Karpas-422 (cell line): ENCODE measurements at regions not wholly inside any gene's neighbourhood (a gene's known extent, or its start where the extent isn't known, plus 50 kb on each side); places are given as distances from the start of the nearest gene placed in this dataset.
"Not testable (repeated sequence)": the region's sequence is repeated elsewhere in the genome, so short reads cannot be mapped to it uniquely, and the experiment has no call there.

ENCODE experiments used
- DNase-seq: peaks from one replicate; pipeline ENCODE4 v3.0.0-alpha.2; 2015
- H2AFZ ChIP-seq: fragments of 200-600 bp; sonication (generic); 2 replicates; pipeline ENCODE4 v1.6.1; 2014; ENCODE audit warnings: antibody characterized with exemption, low read length, mixed read lengths
- H3K27ac ChIP-seq: fragments of 200-600 bp; sonication (generic); 2 replicates; pipeline ENCODE4 v1.5.1; 2014; ENCODE audit warnings: mild to moderate bottlenecking, low read length, moderate library complexity
- H3K27me3 ChIP-seq: fragments of 200-600 bp; sonication (generic); 2 replicates; pipeline ENCODE4 v1.6.1; 2014; ENCODE audit warnings: low read length, mixed read lengths
- H3K36me3 ChIP-seq: fragments of 200-600 bp; sonication (generic); 2 replicates; pipeline ENCODE4 v1.6.1; 2014; ENCODE audit warnings: low read length, mixed read lengths; ENCODE audit not compliant: insufficient read depth
- H3K4me1 ChIP-seq: fragments of 200-600 bp; sonication (generic); 2 replicates; pipeline ENCODE4 v1.6.1; 2014; ENCODE audit warnings: mild to moderate bottlenecking, low read length, mixed read lengths
- H3K4me2 ChIP-seq: fragments of 200-600 bp; sonication (generic); 2 replicates; pipeline ENCODE4 v1.6.1; 2014; ENCODE audit warnings: low read length, low read depth, mild to moderate bottlenecking; ENCODE audit not compliant: poor library complexity, severe bottlenecking
- H3K4me3 ChIP-seq: fragments of 200-600 bp; sonication (generic); 2 replicates; pipeline ENCODE4 v1.5.1; 2014; ENCODE audit warnings: mild to moderate bottlenecking, antibody characterized with exemption, low read length, mixed read lengths
- H3K79me2 ChIP-seq: fragments of 200-600 bp; sonication (generic); 2 replicates; pipeline ENCODE4 v1.6.1; 2014; ENCODE audit warnings: mild to moderate bottlenecking, low read length, mixed read lengths
- H3K9ac ChIP-seq: fragments of 200-600 bp; sonication (generic); 2 replicates; pipeline ENCODE4 v1.6.0; 2014; ENCODE audit warnings: low read length
- H3K9me2 ChIP-seq: fragments of 200-600 bp; sonication (generic), shearing (Covaris generic); replicated peaks from 2 replicates; pipeline ENCODE4 v1.6.0; 2014; ENCODE audit warnings: mild to moderate bottlenecking, low read length, moderate library complexity; ENCODE audit not compliant: insufficient read depth
- H3K9me3 ChIP-seq: fragments of 300-700, 200-600 bp; sonication (generic); 2 replicates; pipeline ENCODE4 v1.6.1; 2014; ENCODE audit warnings: low read length, mixed read lengths
- H4K20me1 ChIP-seq: fragments of 200-600 bp; sonication (generic); 2 replicates; pipeline ENCODE4 v1.6.1; 2014; ENCODE audit warnings: mild to moderate bottlenecking, antibody characterized with exemption, low read length, low read depth; ENCODE audit not compliant: insufficient read depth

GRCh38 chr2:20499387-20499786, 52.5 kb downstream of the RHOB start:
- H4K20me1 ChIP-seq: no peaks in the 10 kb centered on the region; the same call in 1 of the 2 replicates
- H3K4me2 ChIP-seq: no peak overlapping the region
- 0 out of 2 replicates have a peak, but pooled peaks cover 2% of the 10 kb centered on the region for H3K4me1 ChIP-seq
- no peaks in the 10 kb centered on the region for H3K27me3 ChIP-seq
- no peak overlapping the region for H3K9ac ChIP-seq
- no peaks in the 10 kb centered on the region for H3K9me2 ChIP-seq
- H3K9me3 ChIP-seq: no peaks in the 10 kb centered on the region
- no peak overlapping the region for H2AFZ ChIP-seq
- no peaks in the 10 kb centered on the region for H3K36me3 ChIP-seq
- H3K4me3 ChIP-seq: no peak overlapping the region
- no peak overlapping the region for H3K27ac ChIP-seq
- DNase-seq: no peak
- H3K79me2 ChIP-seq: no peaks in the 10 kb centered on the region

- Histone ChIP-seq H3K4me2 (no peak overlapping the region), H3K4me3 (no peak overlapping the region), H2AFZ (no peak overlapping the region), H3K36me3 (no peaks in the 10 kb centered on the region), H3K9me2 (no peaks in the 10 kb centered on the region), H3K27me3 (no peaks in the 10 kb centered on the region), H3K27ac (no peak overlapping the region), H3K9ac (no peak overlapping the region), H4K20me1 (peaks cover 9% of the 10 kb centered on the region; the same call in 1 of the 2 replicates), H3K79me2 (no peaks in the 10 kb centered on the region), H3K4me1 (peaks cover 4% of the 10 kb centered on the region), H3K9me3 (no peaks in the 10 kb centered on the region)
- DNase-seq: no peak
Observed at GRCh38 chr2:20501974-20502373, 55.1 kb downstream of the RHOB start.

GRCh38 chr2:20502496-20502895, 55.6 kb downstream of the RHOB start:
- H2AFZ ChIP-seq, H3K27me3 ChIP-seq, H3K4me2 ChIP-seq, H3K4me3 ChIP-seq, DNase-seq, H3K4me1 ChIP-seq, H3K36me3 ChIP-seq, H3K9me2 ChIP-seq, H3K9ac ChIP-seq, H3K9me3 ChIP-seq, H3K79me2 ChIP-seq, H3K27ac ChIP-seq, H4K20me1 ChIP-seq: not testable (repeated sequence)

- Histone ChIP-seq H3K9me3 (no peaks in the 10 kb centered on the region), H3K9ac (no peak overlapping the region), H3K4me1 (peaks cover 11% of the 10 kb centered on the region), H3K79me2 (no peaks in the 10 kb centered on the region), H3K4me2 (no peak overlapping the region), H3K4me3 (no peak overlapping the region), H3K27me3 (no peaks in the 10 kb centered on the region), H3K27ac (no peak overlapping the region), H3K9me2 (no peaks in the 10 kb centered on the region), H2AFZ (no peak overlapping the region), H4K20me1 (peaks cover 16% of the 10 kb centered on the region; the same call in 1 of the 2 replicates), H3K36me3 (no peaks in the 10 kb centered on the region)
- no peak for DNase-seq
Observed at GRCh38 chr2:20504174-20504573, 57.3 kb downstream of the RHOB start.

- Histone ChIP-seq H3K9ac (no peak overlapping the region), H3K9me3 (no peaks in the 10 kb centered on the region), H3K27me3 (no peaks in the 10 kb centered on the region), H3K4me2 (no peak overlapping the region), H3K9me2 (no peaks in the 10 kb centered on the region), H2AFZ (no peak overlapping the region), H3K79me2 (no peaks in the 10 kb centered on the region), H3K4me1 (peaks cover 11% of the 10 kb centered on the region), H3K27ac (no peak overlapping the region), H4K20me1 (peaks cover 20% of the 10 kb centered on the region; the same call in 1 of the 2 replicates), H3K36me3 (no peaks in the 10 kb centered on the region), H3K4me3 (no peak overlapping the region)
- no peak for DNase-seq
Observed at GRCh38 chr2:20506201-20506685, 59.4 kb downstream of the RHOB start.

- DNase-seq: peak; percentile 80
- H3K4me1 ChIP-seq: peaks cover 11% of the 10 kb centered on the region
- H3K4me2 ChIP-seq: no peak overlapping the region
- H3K9ac ChIP-seq: no peak overlapping the region
- H3K4me3 ChIP-seq: no peak overlapping the region
- no peaks in the 10 kb centered on the region for H3K9me3 ChIP-seq
- no peak overlapping the region for H3K27ac ChIP-seq
- no peaks in the 10 kb centered on the region for H3K27me3 ChIP-seq
- H3K36me3 ChIP-seq: no peaks in the 10 kb centered on the region
- H3K79me2 ChIP-seq: no peaks in the 10 kb centered on the region
- no peak overlapping the region for H2AFZ ChIP-seq
- H4K20me1 ChIP-seq: peaks cover 25% of the 10 kb centered on the region; the same call in 1 of the 2 replicates
- no peaks in the 10 kb centered on the region for H3K9me2 ChIP-seq
Observed at GRCh38 chr2:20507166-20507692, 60.4 kb downstream of the RHOB start.

GRCh38 chr2:20507711-20508110, 60.8 kb downstream of the RHOB start:
- no peaks in the 10 kb centered on the region for H3K9me3 ChIP-seq
- peaks cover 11% of the 10 kb centered on the region for H3K4me1 ChIP-seq
- H3K9me2 ChIP-seq: no peaks in the 10 kb centered on the region
- no peak overlapping the region for H2AFZ ChIP-seq
- H3K4me2 ChIP-seq: no peak overlapping the region
- peaks cover 25% of the 10 kb centered on the region; the same call in 1 of the 2 replicates for H4K20me1 ChIP-seq
- H3K9ac ChIP-seq: no peak overlapping the region
- no peak overlapping the region for H3K4me3 ChIP-seq
- H3K79me2 ChIP-seq: no peaks in the 10 kb centered on the region
- no peaks in the 10 kb centered on the region for H3K27me3 ChIP-seq
- H3K36me3 ChIP-seq: no peaks in the 10 kb centered on the region
- H3K27ac ChIP-seq: no peak overlapping the region
- DNase-seq: no peak

- peaks cover 11% of the 10 kb centered on the region for H3K4me1 ChIP-seq
- H4K20me1 ChIP-seq: peaks cover 25% of the 10 kb centered on the region; the same call in 1 of the 2 replicates
- no peaks in the 10 kb centered on the region for H3K27me3 ChIP-seq
- H3K79me2 ChIP-seq: no peaks in the 10 kb centered on the region
- no peak overlapping the region for H3K27ac ChIP-seq
- H3K9ac ChIP-seq: no peak overlapping the region
- H3K36me3 ChIP-seq: no peaks in the 10 kb centered on the region
- no peaks in the 10 kb centered on the region for H3K9me2 ChIP-seq
- no peak overlapping the region for H3K4me3 ChIP-seq
- DNase-seq: no peak
- no peak overlapping the region for H2AFZ ChIP-seq
- H3K4me2 ChIP-seq: no peak overlapping the region
- H3K9me3 ChIP-seq: no peaks in the 10 kb centered on the region
Observed at GRCh38 chr2:20509301-20509769, 62.5 kb downstream of the RHOB start.
